IMR-90 (cell line): ENCODE measurements at regions not wholly inside any gene's neighbourhood (a gene's known extent, or its start where the extent isn't known, plus 50 kb on each side); places are given as distances from the start of the nearest gene placed in this dataset.
A peak's percentile ranks its signal among the peaks of the same experiment; 100 is the strongest.

Experiments
- ATAC-seq: fragments of 200-7000 bp; cut with Tn5 transposase; 2 replicates; pipeline ENCODE4 v1.9.1; 2020; ENCODE audit warnings: low read depth, mild to moderate bottlenecking, moderate library complexity
- BruUV-seq: library from RNA; stranded (reverse); fragments of 400-500 nt; replicated peaks from 2 replicates; lab custom pipeline; 2021; lab: Mats Ljungman, UMichigan
- CTCF ChIA-PET: fragments of 300-600 bp; formaldehyde crosslinking; extraction: SDS; loops from one replicate; lab custom pipeline; 2021; ENCODE audit warnings: antibody characterized with exemption; lab: Yijun Ruan, JAX
- POLR2A ChIA-PET: fragments of 300-600 bp; sonication (Branson Sonifier 250); formaldehyde crosslinking; loops from one replicate; lab custom pipeline; 2022; ENCODE audit warnings: antibody characterized with exemption; ENCODE audit not compliant: unreplicated experiment; lab: Charles Lee
- DNase-seq: peaks from one replicate; pipeline ENCODE4 v3.0.0; 2013
- H2AFZ ChIP-seq: replicated peaks from 2 replicates; pipeline ENCODE3; 2013; ENCODE audit warnings: low read length, mild to moderate bottlenecking; ENCODE audit not compliant: poor library complexity
- H2AK5ac ChIP-seq: 2 replicates; pipeline ENCODE4 v1.6.1; 2013; ENCODE audit warnings: low read depth, low read length, inconsistent platforms
- H2AK9ac ChIP-seq: replicated peaks from 2 replicates; pipeline ENCODE3; 2013; ENCODE audit warnings: mild to moderate bottlenecking, low read depth, low read length, moderate library complexity; ENCODE audit not compliant: poor library complexity
- H2BK120ac ChIP-seq: 2 replicates; pipeline ENCODE4 v1.6.1; 2013; ENCODE audit warnings: low read depth, low read length, inconsistent platforms
- H2BK15ac ChIP-seq: 3 replicates; pipeline ENCODE4 v1.6.1; 2013; ENCODE audit warnings: low read depth, low read length, inconsistent platforms
- H2BK20ac ChIP-seq: 2 replicates; pipeline ENCODE4 v1.6.1; 2013; ENCODE audit warnings: low read depth, mild to moderate bottlenecking, inconsistent platforms, low read length, moderate library complexity
- H2BK5ac ChIP-seq: 2 replicates; pipeline ENCODE4 v1.6.1; 2013; ENCODE audit warnings: mild to moderate bottlenecking, low read depth, low read length, inconsistent platforms; ENCODE audit not compliant: poor library complexity, severe bottlenecking
- H3K14ac ChIP-seq: replicated peaks from 2 replicates; pipeline ENCODE4 v1.6.1; 2013; ENCODE audit warnings: low read depth, low read length, inconsistent platforms
- H3K18ac ChIP-seq: 2 replicates; pipeline ENCODE4 v1.6.1; 2013; ENCODE audit warnings: low read depth, low read length, control low read depth
- H3K23ac ChIP-seq: 2 replicates; pipeline ENCODE4 v1.6.1; 2013; ENCODE audit warnings: low read depth, low read length, inconsistent platforms
- H3K27ac ChIP-seq: 2 replicates; pipeline ENCODE4 v1.5.1; 2013; ENCODE audit warnings: mild to moderate bottlenecking, control low read depth, low read length; ENCODE audit not compliant: insufficient read depth
- H3K27me3 ChIP-seq: 2 replicates; pipeline ENCODE4 v1.6.1; 2013; ENCODE audit warnings: low read length; ENCODE audit not compliant: control insufficient read depth, insufficient read depth
- H3K36me3 ChIP-seq: 2 replicates; pipeline ENCODE4 v1.6.1; 2013; ENCODE audit warnings: low read length, mixed read lengths; ENCODE audit not compliant: control insufficient read depth, insufficient read depth
- H3K4ac ChIP-seq: 2 replicates; pipeline ENCODE4 v1.6.1; 2013; ENCODE audit warnings: low read depth, low read length, inconsistent platforms
- H3K4me1 ChIP-seq: 2 replicates; pipeline ENCODE4 v1.6.1; 2013; ENCODE audit warnings: low read length, mixed read lengths; ENCODE audit not compliant: control insufficient read depth, insufficient read depth
- H3K4me2 ChIP-seq: 2 replicates; pipeline ENCODE4 v1.6.1; 2013; ENCODE audit warnings: low read depth, mild to moderate bottlenecking, control low read depth, low read length, moderate library complexity
- H3K4me3 ChIP-seq: 2 replicates; pipeline ENCODE4 v1.5.1; 2013; ENCODE audit warnings: low read depth, mild to moderate bottlenecking, control low read depth, low read length, moderate library complexity; ENCODE audit not compliant: insufficient read depth
- H3K56ac ChIP-seq: 2 replicates; pipeline ENCODE4 v1.6.1; 2013; ENCODE audit warnings: low read length, inconsistent platforms; ENCODE audit not compliant: insufficient read depth; ENCODE audit errors: extremely low read depth
- H3K79me1 ChIP-seq, 2 experiments: 2 replicates each; pipeline ENCODE4 v1.6.1; 2013; ENCODE audit warnings: low read length in 2 of 2, inconsistent platforms in 1 of 2, low read depth in 1 of 2
- H3K9ac ChIP-seq: 2 replicates; pipeline ENCODE4 v1.6.1; 2013; ENCODE audit warnings: low read depth, low read length, control low read depth
- H3K9me1 ChIP-seq: 2 replicates; pipeline ENCODE4 v1.6.1; 2013; ENCODE audit warnings: low read length, inconsistent platforms; ENCODE audit not compliant: insufficient read depth
- H3K9me3 ChIP-seq: 2 replicates; pipeline ENCODE4 v1.6.1; 2013; ENCODE audit warnings: low read length; ENCODE audit not compliant: control insufficient read depth, insufficient read depth
- H4K20me1 ChIP-seq: 2 replicates; pipeline ENCODE4 v1.6.1; 2013; ENCODE audit warnings: low read length, inconsistent platforms; ENCODE audit not compliant: insufficient read depth
- H4K5ac ChIP-seq: 2 replicates; pipeline ENCODE4 v1.6.1; 2013; ENCODE audit warnings: mild to moderate bottlenecking, low read depth, low read length, control low read depth
- H4K8ac ChIP-seq, 2 experiments: 2 replicates each; pipeline ENCODE4 v1.6.1; 2013; ENCODE audit warnings: low read depth in 2 of 2, low read length in 2 of 2, control low read depth in 1 of 2, inconsistent platforms in 1 of 2
- H4K91ac ChIP-seq: 2 replicates; pipeline ENCODE4 v1.6.1; 2013; ENCODE audit warnings: low read depth, low read length, inconsistent platforms; ENCODE audit not compliant: insufficient read depth
- FOS ChIP-seq: fragments of 150-350 bp; IDR thresholded peaks from 2 replicates; pipeline ENCODE4 v1.6.1; 2016; ENCODE audit warnings: low read depth, low read length
- RFX5 ChIP-seq: IDR thresholded peaks from 2 replicates; pipeline ENCODE4 v1.8.0; 2012; ENCODE audit warnings: low read depth, mild to moderate bottlenecking, low read length, moderate library complexity
- WGBS, 2 experiments: methylation state at CpG; one replicate each; pipeline versions ENCODE4 v1.1.5 to v1.1.7; 2013; ENCODE audit warnings: missing lambda C conversion rate in 2 of 2; ENCODE audit not compliant: insufficient read length in 1 of 2; ENCODE audit errors: extremely low coverage in 2 of 2; 5-methylcytosine and 5-hydroxymethylcytosine counted together
- dilution Hi-C: fragments of 300-500 bp; cut with HindIII; formaldehyde crosslinking; loops from one replicate; pipeline ENCODE4 v1.14.3; 2018; ENCODE audit warnings: low sequenced_read_pairs; ENCODE audit not compliant: unreplicated experiment
- in situ Hi-C: fragments of 300-500 bp; cut with MboI; formaldehyde crosslinking; loops from 3 replicates; pipeline ENCODE4 v1.14.3; 2019; ENCODE audit warnings: low sequenced_read_pairs, inconsistent platforms, mixed read lengths
- intact Hi-C: fragments of 100-400 bp; cut with micrococcal nuclease; formaldehyde crosslinking; loops from 2 replicates; pipeline ENCODE4 v1.10.0; 2022

- Histone ChIP-seq H2AFZ (no peak overlapping the region), H3K9ac (no peak overlapping the region), H2AK9ac (no peak overlapping the region), H3K18ac (no peak overlapping the region), H2BK15ac (no peak overlapping the region), H3K4me2 (no peak overlapping the region), H2BK120ac (no peak overlapping the region), H2BK20ac (no peak overlapping the region), H3K4ac (no peak overlapping the region), H4K20me1 (no peaks in the 10 kb centered on the region), H3K36me3 (no peaks in the 10 kb centered on the region), H3K56ac (no peak overlapping the region), H4K91ac (no peak overlapping the region), H4K5ac (no peak overlapping the region), H3K23ac (no peak overlapping the region), H3K9me1 (no peaks in the 10 kb centered on the region), H2BK5ac (no peak overlapping the region), H3K79me1 (no peaks in the 10 kb centered on the region), H3K4me1 (no peaks in the 10 kb centered on the region), H3K27me3 (no peaks in the 10 kb centered on the region), H2AK5ac (no peak overlapping the region), H3K14ac (no peak overlapping the region), H3K9me3 (no peaks in the 10 kb centered on the region; the same call in 1 of the 2 replicates), H3K27ac (no peak overlapping the region), H4K8ac (no peak overlapping the region), H3K4me3 (no peak overlapping the region)
- dilution Hi-C loops: no loop called here
- ChIA-PET POLR2A (no interaction called here), CTCF (no interaction called here)
- WGBS, 2 experiments: no CpG with 5 or more reads among the region's 3 CpGs
- intact Hi-C loops: no loop called here
- DNase-seq (peak; percentile 46), ATAC-seq (peak; percentile 75)
- in situ Hi-C loops: no loop called here
- TF ChIP-seq FOS: peak; percentile 46; the same call in 1 of the 2 replicates
- TF ChIP-seq RFX5: no peak
- BruUV-seq: no TSS peak
These were observed 399.2 kb downstream of the CPS1 start for GRCh38 chr2:210955591-210955990.
